HG03039 (cell line): ENCODE measurements at regions not wholly inside any gene's neighbourhood (a gene's known extent, or its start where the extent isn't known, plus 50 kb on each side); places are given as distances from the start of the nearest gene placed in this dataset.

Experiments
- ATAC-seq: cut with Tn5 transposase; IDR thresholded peaks from one replicate; pipeline ENCODE4 v1.9.1; 2021; ENCODE audit warnings: mild to moderate bottlenecking, moderate library complexity; ENCODE audit not compliant: unreplicated experiment

DNA sequence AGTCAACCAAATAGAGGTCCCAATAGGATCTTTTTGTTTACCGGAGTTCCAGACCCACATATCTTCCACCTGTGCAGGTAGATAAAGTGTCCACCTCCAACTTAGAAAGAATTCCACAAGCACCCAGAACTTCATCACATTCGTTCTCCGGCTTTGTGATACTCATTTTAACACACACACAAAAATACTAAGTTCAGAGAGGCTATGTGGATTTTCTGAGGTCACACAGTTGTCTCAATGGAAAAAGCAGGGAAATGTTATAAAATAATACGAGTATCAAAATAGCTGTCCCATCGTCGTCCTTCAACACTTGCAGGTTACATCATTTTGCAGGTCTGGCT lies 137.5 kb downstream of the TMCO5A start:
- ATAC-seq = no peak

- ATAC-seq = peak; percentile 53
Observed at GRCh38 chr15:38072348-38073177, 138.1 kb downstream of the TMCO5A start.

DNA sequence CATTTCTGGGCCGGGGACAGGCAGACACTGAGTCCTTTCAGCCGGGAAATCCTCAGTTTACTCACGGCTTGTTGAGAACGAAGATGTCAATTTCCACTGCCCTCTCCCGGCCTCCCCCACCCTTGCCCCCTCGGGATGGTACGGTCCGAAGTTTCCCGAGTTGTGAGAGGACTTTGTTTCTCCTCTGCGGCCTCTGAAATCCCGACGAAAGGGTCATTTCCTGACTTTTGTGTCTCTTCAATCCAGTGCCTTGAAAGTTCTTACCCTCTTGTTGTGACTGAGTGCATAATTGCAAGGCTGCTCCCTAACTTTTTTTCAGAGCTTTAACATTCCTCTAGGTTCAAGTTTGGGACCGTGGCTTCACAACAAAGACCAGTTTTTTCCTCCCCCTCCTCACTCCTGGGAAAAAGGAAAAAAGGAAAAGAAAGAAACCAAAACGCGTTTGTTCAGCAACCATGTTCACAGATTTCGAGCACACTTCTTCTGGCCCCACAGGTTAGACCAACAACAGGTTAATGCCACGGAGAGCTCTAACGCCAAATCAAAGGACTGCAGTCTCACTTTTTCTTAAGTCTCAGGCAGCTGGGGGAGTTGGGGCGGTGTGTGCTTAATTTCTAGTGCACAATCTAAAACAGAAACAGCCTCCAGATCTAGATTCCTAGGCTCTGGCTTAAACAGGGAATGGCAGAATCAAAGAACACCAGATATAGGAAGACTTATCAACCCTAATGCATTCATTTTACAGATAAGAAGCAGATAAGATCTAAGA lies 138.9 kb downstream of the TMCO5A start:
- ATAC-seq = no peak

GRCh38 chr15:38074029-38074428 lies 139.6 kb downstream of the TMCO5A start:
- ATAC-seq = no peak

- no peak for ATAC-seq
Observed at GRCh38 chr15:38075466-38075865, 141.0 kb downstream of the TMCO5A start.

DNA sequence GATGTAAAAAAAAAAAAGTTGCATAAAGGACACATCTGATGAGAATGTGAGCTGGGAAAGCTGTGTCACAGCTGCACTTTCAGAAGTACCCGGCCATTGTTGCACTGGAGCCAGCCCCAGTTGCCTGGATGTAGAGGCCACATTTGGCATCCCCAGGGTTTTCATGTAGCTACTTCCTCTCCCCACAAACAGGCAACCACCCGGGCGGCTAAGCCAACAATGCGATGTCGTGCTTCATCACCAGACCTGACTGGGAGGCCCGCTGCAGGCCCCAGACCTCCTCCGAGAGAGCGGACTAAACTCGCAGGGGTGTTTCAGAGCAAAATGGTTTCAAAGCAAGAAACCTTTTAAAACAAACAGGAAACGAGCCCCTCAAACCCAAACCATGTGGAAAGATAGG lies 142.3 kb downstream of the TMCO5A start:
- ATAC-seq = no peak

GRCh38 chr15:38079236-38079635 lies 144.8 kb downstream of the TMCO5A start:
- no peak for ATAC-seq

DNA sequence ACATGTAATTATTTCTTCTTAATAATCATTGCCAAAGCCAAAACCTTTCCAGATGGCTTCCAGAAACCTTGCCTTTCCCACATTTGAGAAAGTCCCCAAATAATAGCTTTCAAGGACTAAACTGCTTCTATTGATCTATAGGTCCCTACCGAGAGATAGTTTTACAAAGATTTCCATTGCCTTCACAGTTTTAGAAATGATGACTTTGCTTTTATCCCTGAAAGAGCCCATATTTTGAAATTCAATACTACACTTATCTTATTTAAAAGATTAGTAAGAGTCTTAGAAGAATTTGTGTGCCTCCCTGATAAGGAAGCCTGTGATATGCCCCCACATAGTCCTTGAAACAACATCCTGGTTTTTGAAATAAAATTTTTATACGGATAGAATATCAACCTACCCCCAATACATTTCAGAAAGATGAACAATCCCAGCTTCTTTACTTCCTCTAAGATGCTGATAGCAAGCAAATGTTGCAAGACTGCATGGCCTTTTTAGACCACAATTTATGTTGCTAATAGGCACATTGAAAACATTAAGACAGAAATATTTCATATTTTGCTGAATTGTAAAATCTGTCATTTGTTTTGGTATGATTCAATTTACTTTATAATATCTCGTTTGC lies 146.3 kb downstream of the TMCO5A start:
- no peak for ATAC-seq

DNA sequence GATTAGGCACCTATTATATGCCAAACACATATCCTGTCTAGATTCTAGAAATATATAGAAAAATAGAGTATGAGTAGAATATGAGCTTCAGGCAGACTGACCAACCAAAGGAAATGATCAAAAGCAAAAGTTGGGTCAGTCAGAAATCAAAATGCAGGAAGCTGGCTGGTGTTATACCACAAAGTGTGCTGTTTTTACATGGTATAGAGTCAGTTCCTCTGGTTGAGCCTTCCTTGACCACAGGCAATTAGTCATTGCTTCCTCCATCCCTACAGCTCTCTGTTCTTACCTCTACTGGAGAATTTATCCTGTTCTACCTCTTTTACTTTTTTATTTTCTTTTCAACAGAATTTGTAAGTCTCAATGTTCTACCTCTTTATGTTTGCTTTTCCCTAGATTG lies 149.8 kb downstream of the TMCO5A start:
- ATAC-seq = peak; percentile 76

- ATAC-seq = peak; percentile 71
Observed at GRCh38 chr15:38085114-38085513, 150.7 kb downstream of the TMCO5A start.

DNA sequence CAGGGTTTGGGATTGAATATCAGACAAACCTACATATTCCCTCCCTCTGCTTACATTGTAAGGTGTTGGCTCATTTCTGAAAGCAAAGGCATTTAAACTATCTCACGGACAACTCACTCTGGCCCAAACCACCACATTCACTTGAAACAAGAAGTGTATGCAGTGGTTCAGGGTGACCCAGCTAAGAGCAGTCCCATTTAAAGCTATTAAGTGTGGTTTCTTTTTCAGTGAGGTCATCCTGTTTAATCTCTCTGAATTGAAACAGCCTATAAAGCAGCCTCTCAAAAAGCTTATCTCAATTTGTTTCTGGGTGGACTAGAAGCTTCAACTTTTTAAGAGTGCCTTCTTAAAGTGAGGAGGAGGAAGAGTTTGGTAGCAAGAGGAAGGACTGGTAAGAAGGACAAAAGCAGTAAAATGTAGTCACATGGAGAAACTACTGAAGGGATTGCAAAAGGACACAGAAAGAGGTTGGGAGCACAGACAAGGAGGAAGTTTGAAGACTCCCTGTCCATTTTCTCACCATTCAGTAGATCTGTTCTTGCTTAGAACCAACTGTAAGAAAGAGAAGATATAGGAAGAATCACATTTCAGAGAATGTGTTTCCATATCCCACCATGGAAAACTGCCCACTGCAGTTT lies 151.6 kb downstream of the TMCO5A start:
- ATAC-seq = no peak

DNA sequence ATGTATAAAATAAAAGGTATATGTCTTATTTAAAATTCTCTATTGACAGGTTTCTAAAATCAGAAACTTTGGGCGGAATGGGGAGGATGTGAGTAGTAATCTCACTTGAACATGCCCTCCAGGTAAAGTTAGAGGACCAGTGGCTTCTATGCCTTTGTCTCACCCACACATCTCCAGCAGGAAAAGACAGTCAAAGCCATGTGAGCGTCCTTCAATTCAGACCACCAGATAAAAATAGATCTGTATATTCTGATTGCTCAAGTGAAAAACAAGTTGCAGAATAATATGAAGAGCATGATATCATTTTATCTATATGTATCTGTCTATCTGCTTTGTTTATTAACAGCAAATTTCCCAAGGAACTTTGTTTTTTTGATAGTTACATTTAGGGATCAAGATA lies 152.2 kb downstream of the TMCO5A start:
- ATAC-seq = no peak

DNA sequence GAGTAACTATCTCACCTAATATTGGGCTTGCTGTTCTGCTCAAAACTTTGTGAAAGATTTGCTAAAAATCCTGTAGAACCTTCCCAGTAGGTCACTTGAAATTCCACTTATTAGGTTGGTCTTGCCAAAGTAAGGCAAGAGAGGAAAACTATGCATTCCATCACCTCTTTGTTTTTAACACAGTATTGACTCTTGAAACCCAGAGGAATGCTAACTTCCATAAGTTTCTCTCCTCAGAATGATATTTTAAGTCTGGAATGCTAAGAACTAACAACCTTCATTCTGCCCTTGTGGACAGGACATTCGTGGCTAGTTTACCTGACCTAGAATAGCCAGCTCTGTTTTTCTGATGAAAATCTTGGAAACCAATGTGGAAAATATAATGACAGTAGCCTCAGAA lies 154.5 kb downstream of the TMCO5A start:
- ATAC-seq = no peak

DNA sequence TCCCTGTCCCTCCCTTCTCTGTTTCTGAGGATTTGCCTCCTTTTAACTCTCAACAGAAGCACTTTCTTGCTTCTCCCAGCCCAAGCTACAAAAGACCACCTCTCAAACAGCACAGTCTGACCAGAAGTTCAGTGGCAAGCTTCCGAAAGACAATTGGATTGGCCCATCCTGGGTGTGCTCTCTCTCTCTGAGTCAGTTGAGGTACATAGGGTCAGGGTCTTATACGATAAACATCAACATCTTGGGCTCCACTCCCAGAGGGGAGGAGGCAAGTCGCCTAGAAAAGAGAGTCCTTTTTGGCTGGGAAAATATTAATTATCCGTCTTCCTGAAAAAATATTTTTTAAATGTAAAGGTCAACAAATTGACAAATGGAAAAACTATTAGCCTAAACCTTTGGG lies 155.8 kb downstream of the TMCO5A start:
- no peak for ATAC-seq

GRCh38 chr15:38090678-38091077 lies 156.2 kb downstream of the TMCO5A start:
- ATAC-seq = no peak

DNA sequence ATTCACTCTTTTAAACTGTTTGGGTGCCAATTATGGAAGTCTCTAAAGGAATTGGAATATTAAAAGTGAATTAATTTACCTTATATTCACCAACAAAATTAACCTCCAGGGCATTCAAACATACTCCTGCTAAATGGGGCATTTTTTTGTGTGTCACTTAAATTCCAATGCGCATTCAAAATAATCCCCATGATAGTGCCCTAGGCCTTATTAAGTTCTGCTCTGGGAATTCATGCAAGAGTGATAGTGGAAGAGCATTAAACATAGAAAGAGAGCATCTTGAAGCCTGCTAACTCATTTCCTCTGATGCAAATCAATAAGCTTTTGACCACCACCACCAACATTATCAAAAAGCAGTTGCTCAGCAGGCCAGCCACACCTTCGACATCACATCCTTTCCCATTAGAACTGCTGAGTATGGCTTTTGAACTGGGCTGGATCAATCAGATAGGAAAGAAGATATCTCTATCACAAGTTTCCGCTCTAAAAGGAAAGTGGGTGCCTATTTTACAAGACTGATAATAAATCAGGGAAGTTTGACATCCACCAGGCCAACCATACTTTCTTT lies 156.7 kb downstream of the TMCO5A start:
- no peak for ATAC-seq

GRCh38 chr15:38093931-38094330 lies 158.7 kb upstream of the SPRED1 start:
- no peak for ATAC-seq

GRCh38 chr15:38102972-38103371 lies 149.7 kb upstream of the SPRED1 start:
- no peak for ATAC-seq

- no peak for ATAC-seq
Observed at GRCh38 chr15:38103564-38103963, 149.1 kb upstream of the SPRED1 start.

- no peak for ATAC-seq
Observed at GRCh38 chr15:38111070-38111469, 141.6 kb upstream of the SPRED1 start.

GRCh38 chr15:38112406-38112805 lies 140.2 kb upstream of the SPRED1 start:
- ATAC-seq = no peak
